ENCODE measurements at regions not wholly inside any gene's neighbourhood (a gene's known extent, or its start where the extent isn't known, plus 50 kb on each side); places are given as distances from the start of the nearest gene placed in this dataset.

GRCh38 chr22:44580176-44581095 lies 82.4 kb upstream of the RTL6 start:
- no peak for DNase-seq (ENCODE audit: low read depth)
- H3K4me3 ChIP-seq (ENCODE audit: low read length): no peak overlapping the region
- no peak for TF ChIP-seq CTCF (conservative IDR thresholded peaks at IDR 0.05; ENCODE audit: low read depth, low read length)

- H3K4me3 ChIP-seq (ENCODE audit: low read length): no peak overlapping the region
- TF ChIP-seq CTCF (conservative IDR thresholded peaks at IDR 0.05; ENCODE audit: low read depth, low read length): no peak
- no peak for DNase-seq (ENCODE audit: low read depth)
Measured at GRCh38 chr22:44578516-44579230, 80.6 kb upstream of the RTL6 start.

- TF ChIP-seq CTCF (conservative IDR thresholded peaks at IDR 0.05; ENCODE audit: low read depth, low read length): no peak
- no peak overlapping the region for H3K4me3 ChIP-seq (ENCODE audit: low read length)
- DNase-seq (ENCODE audit: low read depth): no peak
Measured at GRCh38 chr22:44578110-44578457, 80.1 kb upstream of the RTL6 start.

GRCh38 chr22:44577391-44578109 lies 79.5 kb upstream of the RTL6 start:
- no peak for DNase-seq (ENCODE audit: low read depth)
- TF ChIP-seq CTCF (conservative IDR thresholded peaks at IDR 0.05; ENCODE audit: low read depth, low read length): no peak
- no peak overlapping the region for H3K4me3 ChIP-seq (ENCODE audit: low read length)

GRCh38 chr22:44576311-44577260 lies 78.6 kb upstream of the RTL6 start:
- no peak for DNase-seq (ENCODE audit: low read depth)
- no peak for TF ChIP-seq CTCF (conservative IDR thresholded peaks at IDR 0.05; ENCODE audit: low read depth, low read length)
- no peak overlapping the region for H3K4me3 ChIP-seq (ENCODE audit: low read length)
